Mesenchymal stem cell (in vitro differentiated cells and primary cell): ENCODE measurements at regions not wholly inside any gene's neighbourhood (a gene's known extent, or its start where the extent isn't known, plus 50 kb on each side); places are given as distances from the start of the nearest gene placed in this dataset.

Experiments
- DNase-seq: peaks from one replicate; pipeline ENCODE4 v3.0.0-alpha.2; 2013
- H2AFZ ChIP-seq: one replicate; pipeline ENCODE4 v1.6.1; 2013; ENCODE audit warnings: low read depth, mild to moderate bottlenecking, control low read depth, inconsistent platforms, low read length, moderate library complexity
- H2AK5ac ChIP-seq: 2 replicates; pipeline ENCODE4 v1.6.1; 2013; ENCODE audit warnings: low read length, moderate library complexity, mild to moderate bottlenecking, inconsistent platforms; ENCODE audit not compliant: severe bottlenecking
- H2BK120ac ChIP-seq: one replicate; pipeline ENCODE4 v1.6.1; 2013; ENCODE audit warnings: low read depth, mild to moderate bottlenecking, inconsistent platforms, low read length, moderate library complexity
- H2BK12ac ChIP-seq, 2 experiments: one replicate each; pipeline ENCODE4 v1.6.1; 2013; ENCODE audit warnings: inconsistent platforms in 2 of 2, low read length in 2 of 2, mild to moderate bottlenecking in 2 of 2, moderate library complexity in 2 of 2, control low read depth in 1 of 2
- H2BK15ac ChIP-seq: one replicate; pipeline ENCODE4 v1.6.1; 2013; ENCODE audit warnings: mild to moderate bottlenecking, low read depth, inconsistent platforms; ENCODE audit not compliant: poor library complexity, severe bottlenecking
- H2BK5ac ChIP-seq: 2 replicates; pipeline ENCODE4 v1.6.1; 2013; ENCODE audit warnings: low read depth, mild to moderate bottlenecking, low read length, control low read depth, inconsistent platforms; ENCODE audit not compliant: poor library complexity, severe bottlenecking
- H3K14ac ChIP-seq, 2 experiments: one replicate each; pipeline ENCODE4 v1.6.1; 2013; ENCODE audit warnings: inconsistent platforms in 2 of 2, low read length in 2 of 2, control low read depth in 1 of 2, mild to moderate bottlenecking in 1 of 2, moderate library complexity in 1 of 2
- H3K18ac ChIP-seq, 2 experiments: one replicate each; pipeline ENCODE4 v1.6.1; 2013; ENCODE audit warnings: inconsistent platforms in 2 of 2, low read length in 2 of 2, control low read depth in 1 of 2, low read depth in 1 of 2, mild to moderate bottlenecking in 1 of 2
- H3K23ac ChIP-seq, 2 experiments: one replicate each; pipeline ENCODE4 v1.6.1; 2013; ENCODE audit warnings: inconsistent platforms in 2 of 2, low read length in 2 of 2, mild to moderate bottlenecking in 2 of 2, moderate library complexity in 2 of 2, control low read depth in 1 of 2
- H3K27ac ChIP-seq: 2 replicates; pipeline ENCODE4 v1.5.1; 2013; ENCODE audit warnings: mild to moderate bottlenecking, moderate library complexity, low read length, control low read depth, inconsistent platforms; ENCODE audit not compliant: poor library complexity, severe bottlenecking
- H3K27me3 ChIP-seq, 2 experiments: 2 replicates each; pipeline versions ENCODE4 v1.6.1 to v1.7.0; 2013; ENCODE audit warnings: low read length in 2 of 2, mild to moderate bottlenecking in 2 of 2, moderate library complexity in 2 of 2, control low read depth in 1 of 2, inconsistent platforms in 1 of 2; ENCODE audit not compliant: control insufficient read depth in 1 of 2, insufficient read depth in 1 of 2
- H3K36me3 ChIP-seq, 2 experiments: 2 replicates each; pipeline versions ENCODE4 v1.6.1 to v1.7.0; 2013; ENCODE audit warnings: low read length in 2 of 2, control low read depth in 1 of 2, inconsistent platforms in 1 of 2, low read depth in 1 of 2, mild to moderate bottlenecking in 1 of 2; ENCODE audit not compliant: insufficient read depth in 2 of 2, control insufficient read depth in 1 of 2
- H3K4ac ChIP-seq, 2 experiments: one replicate each; pipeline ENCODE4 v1.6.1; 2013; ENCODE audit warnings: inconsistent platforms in 2 of 2, low read length in 2 of 2, mild to moderate bottlenecking in 2 of 2, moderate library complexity in 2 of 2, control low read depth in 1 of 2, low read depth in 1 of 2
- H3K4me1 ChIP-seq: 2 replicates; pipeline ENCODE4 v1.6.1; 2013; ENCODE audit warnings: low read depth, low read length, control low read depth; ENCODE audit not compliant: control insufficient read depth, insufficient read depth
- H3K4me2 ChIP-seq: 2 replicates; pipeline ENCODE4 v1.6.1; 2013; ENCODE audit warnings: low read length, mild to moderate bottlenecking, inconsistent platforms; ENCODE audit not compliant: poor library complexity, severe bottlenecking
- H3K4me3 ChIP-seq, 2 experiments: 2 replicates each; pipeline versions ENCODE4 v1.5.1 to v1.7.0; 2013; ENCODE audit warnings: low read length in 2 of 2, mild to moderate bottlenecking in 2 of 2, control low read depth in 1 of 2, low read depth in 1 of 2; ENCODE audit not compliant: insufficient read depth in 1 of 2
- H3K79me1 ChIP-seq: replicated peaks from 2 replicates; pipeline ENCODE4 v1.6.1; 2013; ENCODE audit warnings: mild to moderate bottlenecking, control low read depth, low read length, inconsistent platforms; ENCODE audit not compliant: poor library complexity, severe bottlenecking
- H3K9ac ChIP-seq: 2 replicates; pipeline ENCODE4 v1.7.0; 2013; ENCODE audit warnings: mild to moderate bottlenecking, low read length, moderate library complexity
- H3K9me3 ChIP-seq: 2 replicates; pipeline ENCODE4 v1.7.0; 2013; ENCODE audit warnings: mild to moderate bottlenecking, low read length; ENCODE audit not compliant: control insufficient read depth
- H4K8ac ChIP-seq: one replicate; pipeline ENCODE4 v1.6.1; 2013; ENCODE audit warnings: inconsistent platforms, mild to moderate bottlenecking, low read length, moderate library complexity
- H4K91ac ChIP-seq: one replicate; pipeline ENCODE4 v1.6.1; 2013; ENCODE audit warnings: mild to moderate bottlenecking, low read length, inconsistent platforms
- WGBS: methylation state at CpG from one replicate; pipeline ENCODE4 v1.1.7; 2013; ENCODE audit warnings: mixed read lengths; 5-methylcytosine and 5-hydroxymethylcytosine counted together

DNA sequence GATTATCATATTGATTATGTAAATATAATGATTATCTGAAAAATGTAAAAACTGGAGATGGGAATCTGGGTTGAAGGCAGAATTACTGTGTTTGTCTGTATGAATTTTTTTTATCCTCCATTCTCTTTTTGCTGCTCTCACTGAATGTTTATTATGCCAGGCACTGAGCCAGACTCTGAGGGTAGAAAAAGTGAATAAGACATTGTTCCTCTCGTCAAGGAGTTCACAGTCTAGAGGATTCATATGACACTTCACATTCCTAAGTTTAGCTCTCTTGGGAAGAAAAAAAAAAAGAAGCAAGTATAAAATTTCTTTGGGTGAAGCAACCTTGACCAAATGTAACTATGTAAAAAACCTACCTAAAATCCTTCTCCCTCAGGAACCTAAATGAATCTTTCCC, 120.9 kb upstream of the LMO3 start:
- no peak for DNase-seq
- H3K18ac ChIP-seq: no peak overlapping the region
- no peak overlapping the region for H2BK5ac ChIP-seq
- no peaks in the 10 kb centered on the region for H3K9me3 ChIP-seq
- no peak overlapping the region for H2BK12ac ChIP-seq
- no peak overlapping the region for H3K4me3 ChIP-seq
- no peaks in the 10 kb centered on the region for H3K27me3 ChIP-seq
- no peak overlapping the region for H3K27ac ChIP-seq
- H4K8ac ChIP-seq: no peak overlapping the region
- no peak overlapping the region for H2BK15ac ChIP-seq
- no peaks in the 10 kb centered on the region for H3K79me1 ChIP-seq
- no peak overlapping the region for H2BK120ac ChIP-seq
- no peak overlapping the region for H3K4ac ChIP-seq
- H2AFZ ChIP-seq: no peak overlapping the region
- no peaks in the 10 kb centered on the region for H3K36me3 ChIP-seq
- H4K91ac ChIP-seq: no peak overlapping the region
- no CpG with 5 or more reads among the region's 1 CpG for WGBS
- H3K9ac ChIP-seq: no peak overlapping the region
- no peak overlapping the region for H3K4me2 ChIP-seq
- no peaks in the 10 kb centered on the region for H3K4me1 ChIP-seq
- H3K14ac ChIP-seq: no peak overlapping the region
- no peak overlapping the region for H2AK5ac ChIP-seq
- H3K23ac ChIP-seq: no peak overlapping the region

DNA sequence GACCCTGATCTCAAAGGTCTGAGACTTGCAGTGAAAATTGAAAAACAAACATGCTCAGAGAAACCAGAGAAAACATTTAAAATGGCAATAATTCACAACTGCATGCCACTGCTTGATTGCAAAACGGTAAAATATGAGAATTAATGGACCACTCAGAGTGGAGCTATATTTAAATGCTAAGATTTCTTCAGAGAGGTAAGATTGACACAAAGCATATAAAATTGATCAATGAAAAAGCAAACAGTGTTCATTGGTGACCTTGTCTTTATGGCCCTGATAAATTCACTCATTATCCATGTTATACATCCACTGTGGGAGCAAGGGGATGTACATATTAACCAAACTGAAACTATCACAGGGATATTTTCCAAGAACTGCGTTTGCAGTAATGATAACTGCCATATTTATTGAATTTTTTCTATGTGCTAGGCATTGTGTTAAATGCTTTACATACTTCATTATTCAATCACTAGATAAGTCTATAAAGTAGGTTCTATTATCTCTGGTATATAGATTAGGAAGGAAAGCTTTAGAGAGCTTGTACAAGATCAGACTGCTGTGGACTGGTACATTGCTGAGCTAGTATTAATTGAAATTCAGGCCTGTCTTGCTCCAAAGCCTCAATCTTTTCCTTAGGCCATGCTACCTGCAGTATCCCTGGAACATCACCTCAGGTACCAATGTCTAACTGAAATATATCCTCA, 113.9 kb upstream of the LMO3 start:
- no peak overlapping the region for H3K4ac ChIP-seq
- no CpG with 5 or more reads among the region's 2 CpGs for WGBS
- no peak for DNase-seq
- H2BK120ac ChIP-seq: no peak overlapping the region
- H3K9ac ChIP-seq: no peak overlapping the region
- no peak overlapping the region for H2BK5ac ChIP-seq
- no peak overlapping the region for H4K8ac ChIP-seq
- no peaks in the 10 kb centered on the region for H3K9me3 ChIP-seq
- H2BK12ac ChIP-seq: no peak overlapping the region
- H3K27me3 ChIP-seq: no peaks in the 10 kb centered on the region
- H3K27ac ChIP-seq: no peak overlapping the region
- H2AK5ac ChIP-seq: no peak overlapping the region
- H3K23ac ChIP-seq: no peak overlapping the region
- H2AFZ ChIP-seq: no peak overlapping the region
- no peaks in the 10 kb centered on the region for H3K4me1 ChIP-seq
- H3K18ac ChIP-seq: no peak overlapping the region
- no peak overlapping the region for H4K91ac ChIP-seq
- H3K4me2 ChIP-seq: no peak overlapping the region
- H3K36me3 ChIP-seq: no peaks in the 10 kb centered on the region
- H3K14ac ChIP-seq: no peak overlapping the region
- no peak overlapping the region for H3K4me3 ChIP-seq
- H2BK15ac ChIP-seq: no peak overlapping the region
- H3K79me1 ChIP-seq: no peaks in the 10 kb centered on the region

DNA sequence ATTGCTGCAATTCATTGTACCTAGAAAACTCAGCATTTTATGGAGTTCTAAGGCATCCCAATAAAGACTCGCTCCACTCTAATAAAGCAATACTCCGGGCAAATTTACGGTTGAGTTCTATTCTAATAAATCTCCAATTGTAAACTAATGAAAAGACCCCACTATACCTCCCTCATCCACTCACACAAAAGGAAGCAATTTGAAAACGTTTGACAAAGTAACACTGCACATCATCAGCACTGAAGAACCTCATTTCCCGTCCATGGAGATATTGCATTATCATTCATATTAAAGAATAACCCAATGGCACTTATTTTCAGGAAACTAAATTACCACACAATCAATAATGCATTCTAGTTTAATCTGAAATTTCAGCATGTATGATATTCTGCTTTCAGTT, 111.0 kb upstream of the LMO3 start:
- Histone ChIP-seq H3K27me3 (no peaks in the 10 kb centered on the region), H4K8ac (no peak overlapping the region), H3K4ac (no peak overlapping the region), H3K9me3 (peaks cover 4% of the 10 kb centered on the region), H3K36me3 (no peaks in the 10 kb centered on the region), H3K14ac (no peak overlapping the region), H2BK12ac (no peak overlapping the region), H3K18ac (no peak overlapping the region), H3K4me1 (no peaks in the 10 kb centered on the region), H3K4me3 (no peak overlapping the region), H3K79me1 (no peaks in the 10 kb centered on the region), H2BK120ac (no peak overlapping the region), H4K91ac (no peak overlapping the region), H2BK5ac (no peak overlapping the region), H3K23ac (no peak overlapping the region), H2AK5ac (no peak overlapping the region), H3K27ac (no peak overlapping the region), H2BK15ac (no peak overlapping the region), H3K9ac (no peak overlapping the region), H2AFZ (no peak overlapping the region), H3K4me2 (no peak overlapping the region)
- no peak for DNase-seq
- 78% methylated on average over 5 of the region's 5 CpGs for WGBS

DNA sequence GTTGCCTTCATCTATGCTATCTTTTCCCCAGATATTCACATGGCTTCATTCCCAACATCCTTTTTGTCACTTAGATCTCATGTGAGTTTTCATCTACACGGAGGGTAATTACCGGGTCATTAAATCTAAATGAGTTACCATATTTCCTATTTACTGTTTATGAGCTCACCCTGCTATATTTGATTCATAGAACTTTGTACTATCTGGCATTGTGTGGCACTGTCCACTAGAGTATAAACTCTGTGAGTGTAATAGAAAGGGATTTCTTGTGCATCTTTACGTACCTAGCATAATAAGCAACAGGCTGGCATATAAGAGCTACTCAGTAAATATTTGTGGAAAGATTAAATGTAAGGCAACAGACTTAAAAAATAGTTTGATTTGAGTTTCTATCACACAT, 86.1 kb upstream of the LMO3 start:
- Histone ChIP-seq H3K4me3 (no peak overlapping the region), H3K14ac (no peak overlapping the region)

More for the DNA sequence above, 86.1 kb upstream of the LMO3 start:
- Histone ChIP-seq H3K4me1 (no peaks in the 10 kb centered on the region), H4K91ac (no peak overlapping the region), H2BK120ac (no peak overlapping the region), H3K18ac (no peak overlapping the region), H3K9me3 (peaks cover 20% of the 10 kb centered on the region), H3K9ac (no peak overlapping the region), H2BK15ac (no peak overlapping the region), H3K79me1 (no peaks in the 10 kb centered on the region), H3K23ac (no peak overlapping the region), H3K27me3 (no peaks in the 10 kb centered on the region), H2BK12ac (no peak overlapping the region), H3K4ac (no peak overlapping the region), H2BK5ac (no peak overlapping the region), H2AFZ (no peak overlapping the region), H3K4me2 (no peak overlapping the region), H2AK5ac (no peak overlapping the region), H3K27ac (no peak overlapping the region), H4K8ac (no peak overlapping the region), H3K36me3 (no peaks in the 10 kb centered on the region)
- DNase-seq: no peak
- WGBS: 83% methylated on average over 1 of the region's 3 CpGs
